IPS DF 19.7 (cell line): ENCODE measurements at regions not wholly inside any gene's neighbourhood (a gene's known extent, or its start where the extent isn't known, plus 50 kb on each side); places are given as distances from the start of the nearest gene placed in this dataset.
"Not testable (repeated sequence)": the region's sequence is repeated elsewhere in the genome, so short reads cannot be mapped to it uniquely, and the experiment has no call there.

ENCODE experiments used
- DNase-seq: peaks from one replicate; pipeline ENCODE4 v3.0.0-alpha.2; 2013; ENCODE audit warnings: low read depth, low spot score

DNA sequence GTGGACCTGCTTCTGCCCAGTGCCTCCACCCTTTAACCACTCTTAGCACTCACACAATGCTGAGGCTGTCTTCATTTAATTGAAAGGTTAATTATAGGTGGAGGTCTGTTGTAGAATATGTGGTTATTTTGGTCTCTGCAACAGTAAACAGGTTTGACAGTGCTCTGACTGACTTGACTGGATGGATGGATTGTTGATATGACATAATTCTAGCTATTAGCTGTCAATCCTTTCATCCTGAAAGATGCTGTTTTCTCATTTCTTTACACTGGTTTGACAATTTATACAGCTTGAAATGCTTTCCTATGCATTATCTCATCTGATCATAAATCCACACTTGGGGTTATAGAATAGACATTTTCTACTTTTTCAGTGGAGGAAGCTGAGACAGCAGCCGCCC is 210.7 kb downstream of the CDH26 start:
- no peak for DNase-seq

DNA sequence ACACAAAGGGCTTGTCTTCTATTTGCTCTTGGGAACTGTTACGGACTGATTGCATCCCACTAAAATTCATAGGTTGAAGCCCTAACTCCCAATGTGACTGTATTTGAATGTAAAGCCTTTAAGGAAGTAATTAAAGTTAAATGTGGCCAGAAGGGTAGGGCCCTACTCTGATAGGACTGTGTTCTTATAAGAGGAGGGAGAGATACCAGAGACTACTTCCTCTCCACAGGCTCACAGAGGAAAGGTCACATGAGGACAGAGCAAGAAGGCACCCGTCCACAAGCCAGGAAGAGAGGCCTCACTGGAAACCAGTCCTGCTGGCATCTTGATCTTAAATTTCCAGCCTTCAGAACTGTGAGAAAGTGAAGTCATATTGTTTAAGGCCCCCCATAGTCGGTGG is 211.9 kb downstream of the CDH26 start:
- no peak for DNase-seq

DNA sequence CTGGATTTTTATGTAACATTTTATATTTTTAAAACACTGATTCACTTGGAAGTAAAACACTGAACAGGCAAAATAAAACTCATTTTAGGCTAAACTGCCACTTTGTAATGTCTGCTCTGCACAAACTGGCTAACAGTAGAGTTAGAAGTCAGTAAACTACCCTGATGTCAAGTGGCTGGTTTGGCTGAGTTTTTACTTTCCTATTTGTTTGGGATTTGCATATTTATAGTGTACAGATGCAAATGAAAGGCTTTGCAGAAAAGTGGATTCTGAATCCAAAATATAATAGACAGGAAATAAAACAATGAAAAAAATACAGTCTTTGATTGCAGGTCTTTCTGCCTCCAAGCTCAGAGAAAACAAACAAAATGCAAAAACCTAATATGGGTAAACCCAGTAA is 213.1 kb downstream of the CDH26 start:
- no peak for DNase-seq

DNA sequence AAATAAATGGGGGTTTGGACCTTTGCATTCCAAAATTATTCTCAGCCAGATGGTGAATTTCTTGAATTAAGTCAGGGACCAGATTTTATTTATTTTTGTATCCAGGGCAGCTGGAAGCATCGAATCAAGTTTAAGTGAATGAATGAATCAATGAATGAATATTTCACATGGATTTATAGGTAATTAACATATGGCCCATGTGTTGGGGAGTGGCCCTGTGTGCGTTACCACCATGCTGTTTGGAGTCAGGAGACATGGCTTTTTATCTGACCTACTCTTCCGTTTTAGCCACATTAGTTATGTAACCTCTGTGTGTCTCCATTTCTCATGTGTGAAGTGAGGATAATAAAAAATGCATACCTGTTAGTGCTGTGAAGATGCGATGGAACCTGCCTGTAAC is 213.5 kb downstream of the CDH26 start:
- no peak for DNase-seq

DNA sequence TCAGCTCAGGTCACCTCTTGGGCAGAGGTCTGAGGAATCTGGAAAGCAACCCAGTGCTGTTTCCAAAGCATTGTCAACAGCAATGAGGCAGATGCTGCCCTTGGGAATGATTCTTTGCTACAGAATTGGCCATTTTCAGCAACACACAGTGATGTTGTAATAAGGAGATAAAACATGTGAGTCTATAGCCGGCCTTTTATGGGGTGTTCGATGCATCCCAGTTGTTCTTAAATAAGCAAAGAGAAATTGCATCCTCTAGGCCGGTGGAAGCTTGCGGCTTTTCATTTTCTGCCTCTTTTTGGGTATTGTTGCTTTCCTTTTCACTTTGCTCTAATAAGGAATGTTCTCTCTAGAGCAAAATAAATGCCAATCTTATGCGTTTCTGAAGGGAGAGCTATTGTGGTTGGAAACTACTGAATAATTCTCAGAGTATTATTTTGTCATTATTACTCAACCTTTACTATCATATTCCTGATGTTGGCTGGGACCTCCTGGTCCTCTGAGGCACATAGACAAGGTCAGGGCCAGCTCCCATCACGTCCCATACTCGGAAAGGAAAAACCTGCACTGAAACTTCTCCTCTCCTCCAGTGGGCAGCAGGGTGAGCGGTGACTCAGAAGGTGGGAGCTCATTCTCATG is 214.2 kb downstream of the CDH26 start:
- no peak for DNase-seq

DNA sequence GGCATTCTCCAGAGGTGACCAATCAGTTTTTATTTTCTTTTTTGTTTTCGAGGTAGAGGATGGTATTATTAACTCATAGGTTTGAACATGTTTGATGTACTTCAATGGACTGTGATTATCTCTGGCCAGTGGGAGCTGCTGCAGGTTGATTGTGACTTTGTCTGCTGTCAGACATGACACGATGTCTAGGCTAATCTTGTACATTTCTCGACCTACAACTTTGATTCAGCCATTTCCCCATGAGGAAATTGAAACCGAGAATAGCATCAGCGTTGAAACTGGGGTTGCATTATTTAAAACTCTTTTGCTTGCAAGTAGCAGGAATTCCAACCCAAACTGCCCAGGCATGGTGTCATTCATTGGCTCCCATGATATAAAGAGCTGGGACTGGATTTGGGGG is 218.9 kb downstream of the CDH26 start:
- DNase-seq = no peak

DNA sequence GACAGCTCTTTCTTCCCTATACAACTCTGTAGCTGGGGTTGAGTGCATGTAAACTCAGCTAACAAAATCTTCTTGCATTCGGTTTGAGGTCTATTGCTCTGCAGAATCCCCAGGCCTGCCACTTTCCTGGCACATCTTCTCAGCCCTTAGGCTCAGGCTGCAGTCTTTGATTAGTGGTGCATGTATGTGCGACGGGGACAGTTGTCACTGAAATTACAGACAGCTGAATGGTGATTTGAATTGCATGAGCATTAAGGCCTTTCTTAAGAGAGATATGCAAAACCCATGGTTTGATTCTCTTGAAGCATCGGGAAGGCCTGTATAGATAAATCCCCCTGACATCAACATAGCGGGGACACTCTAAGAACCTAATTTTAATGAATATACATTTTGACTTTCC is 222.8 kb downstream of the CDH26 start:
- no peak for DNase-seq

DNA sequence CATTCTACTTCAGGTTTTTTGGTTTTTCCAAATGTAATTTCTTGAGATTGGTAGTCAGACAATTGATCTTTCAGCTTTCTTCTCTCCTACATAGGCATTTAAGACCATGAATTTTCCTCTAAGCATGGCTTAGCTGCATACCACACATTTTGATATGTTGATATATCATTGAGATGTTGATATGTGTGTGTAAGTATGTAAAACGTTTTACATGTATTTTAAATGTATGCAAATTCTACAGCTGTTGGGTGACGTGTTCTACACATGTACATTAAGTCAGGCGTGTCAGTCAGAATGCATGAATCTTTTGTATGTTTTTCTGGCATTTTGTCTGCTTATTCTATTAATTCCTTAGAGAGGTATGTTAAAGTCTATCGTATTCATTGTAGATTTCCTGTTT is 228.2 kb downstream of the CDH26 start:
- no peak for DNase-seq

DNA sequence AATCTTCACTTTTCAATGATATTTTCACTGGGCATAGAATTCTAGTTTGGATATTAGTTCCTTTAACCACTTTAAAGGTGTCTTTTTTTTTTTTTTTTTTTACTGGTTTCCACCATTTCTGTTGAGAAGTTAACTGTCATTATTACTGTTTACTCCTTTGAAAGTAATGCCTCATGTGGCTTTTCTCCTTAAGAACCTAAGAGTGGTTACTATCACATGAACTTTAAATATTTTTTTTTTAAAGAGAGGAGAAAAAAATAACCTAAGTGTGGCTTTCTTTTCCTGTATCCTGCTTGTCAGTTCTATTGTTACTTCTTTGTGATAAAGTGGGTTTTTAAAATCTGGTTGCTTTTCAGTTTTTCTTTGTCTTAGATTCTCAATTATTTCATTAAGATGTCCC is 229.5 kb downstream of the CDH26 start:
- DNase-seq = no peak

DNA sequence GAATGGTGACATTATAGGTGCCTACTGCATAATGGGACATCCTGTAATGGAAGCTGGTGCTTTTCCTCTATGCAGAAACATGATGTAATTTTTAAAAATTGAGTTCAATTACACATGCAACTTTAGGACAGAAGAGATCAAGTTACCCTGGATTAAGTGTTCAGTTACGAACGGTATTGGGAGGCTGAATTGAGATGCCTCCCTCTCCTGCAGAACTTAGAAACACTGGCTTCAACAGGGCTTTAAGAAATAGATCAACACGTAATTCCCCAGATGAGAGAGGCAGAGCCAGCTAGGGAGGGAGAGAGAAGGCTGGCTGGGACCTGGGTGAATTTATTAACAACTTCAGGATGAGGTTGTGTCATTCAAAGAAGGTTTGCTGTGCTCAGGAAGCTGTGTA is 232.8 kb downstream of the CDH26 start:
- no peak for DNase-seq

DNA sequence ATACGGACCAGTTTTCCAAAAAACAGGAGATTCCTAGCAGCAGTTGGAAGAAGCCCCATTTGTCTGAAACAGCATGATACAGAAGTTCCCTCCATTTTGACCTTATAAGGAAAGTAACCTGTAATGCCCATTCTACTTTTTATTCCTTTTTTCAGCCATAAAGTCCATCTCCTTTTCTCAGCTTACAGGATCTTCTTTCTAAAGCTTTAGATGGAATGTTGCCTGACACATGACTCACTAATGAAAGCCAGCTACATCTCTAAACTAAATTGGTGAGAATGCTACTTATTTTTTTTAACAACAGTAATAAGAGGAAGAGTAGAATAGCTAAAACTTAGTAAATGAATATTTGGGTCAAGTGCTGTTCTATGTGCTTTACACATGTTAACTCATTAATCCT is 234.1 kb downstream of the CDH26 start:
- DNase-seq = no peak

DNA sequence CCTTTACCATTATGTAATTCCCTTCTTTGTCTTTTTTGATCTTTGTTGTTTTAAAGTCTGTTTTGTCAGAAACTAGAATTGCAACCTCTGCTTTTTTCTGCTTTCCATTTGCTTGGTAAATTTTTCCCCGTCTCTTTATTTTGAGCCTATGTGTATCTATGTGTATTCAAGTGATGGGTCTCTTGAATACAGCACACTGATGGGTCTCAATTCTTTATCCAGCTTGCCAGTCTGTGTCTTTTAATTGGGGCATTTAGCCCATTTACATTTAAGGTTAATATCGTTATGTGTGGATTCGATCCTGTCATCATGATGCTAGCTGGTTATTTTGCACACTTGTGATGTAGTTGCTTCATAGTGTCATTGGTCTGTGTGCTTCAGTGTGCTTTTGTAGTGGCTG is 240.9 kb downstream of the CDH26 start:
- DNase-seq = not testable (repeated sequence)

DNA sequence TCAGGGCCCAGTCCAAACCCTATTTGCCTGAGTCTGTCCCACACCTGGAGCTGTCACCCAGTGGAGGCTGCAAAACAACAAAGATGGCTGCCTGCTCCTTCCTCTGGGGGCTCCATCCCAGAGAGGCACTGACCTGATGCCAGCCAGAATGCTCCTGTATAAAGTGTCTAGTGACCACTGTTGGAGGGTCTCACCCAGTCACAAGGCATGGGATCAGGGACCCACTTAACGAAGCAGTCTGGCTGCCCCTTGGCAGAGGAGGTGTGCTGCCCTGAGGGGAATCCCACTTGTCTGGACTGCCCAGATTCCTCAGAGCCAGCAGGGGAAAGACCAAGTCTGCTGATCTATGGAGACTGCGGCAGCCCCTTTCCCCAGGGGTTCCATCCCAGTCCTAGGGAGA is 241.6 kb downstream of the CDH26 start:
- no peak for DNase-seq

DNA sequence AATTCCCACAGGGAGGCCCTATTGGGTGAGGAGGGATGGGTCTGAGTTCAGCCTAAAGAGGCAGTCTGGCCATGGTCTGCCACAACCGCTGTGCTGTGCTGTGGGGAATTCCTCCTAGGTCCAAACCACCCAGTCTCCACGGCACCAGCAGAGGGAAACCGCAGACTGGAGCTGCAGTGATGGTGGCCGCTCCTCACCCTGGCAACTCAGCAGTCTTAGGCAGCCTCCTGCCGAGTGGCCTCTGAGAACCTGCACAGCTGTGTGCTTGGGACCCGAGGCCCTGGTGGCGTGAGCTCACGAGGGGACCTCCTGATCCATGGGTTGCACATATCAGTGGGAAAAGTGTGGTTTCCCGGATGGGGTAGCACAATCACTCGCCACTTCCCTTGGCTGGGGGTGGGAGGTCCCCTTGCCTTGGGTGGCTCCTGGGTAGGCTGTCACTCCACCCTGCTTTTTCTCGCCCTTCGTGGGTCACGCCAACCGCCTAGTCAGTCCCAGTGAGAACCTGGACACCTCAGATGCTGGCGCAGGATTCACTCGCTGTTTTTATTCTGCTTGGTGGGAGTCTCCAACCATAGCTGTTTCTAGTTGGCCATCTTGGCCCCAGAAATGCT is 242.2 kb downstream of the CDH26 start:
- no peak for DNase-seq

DNA sequence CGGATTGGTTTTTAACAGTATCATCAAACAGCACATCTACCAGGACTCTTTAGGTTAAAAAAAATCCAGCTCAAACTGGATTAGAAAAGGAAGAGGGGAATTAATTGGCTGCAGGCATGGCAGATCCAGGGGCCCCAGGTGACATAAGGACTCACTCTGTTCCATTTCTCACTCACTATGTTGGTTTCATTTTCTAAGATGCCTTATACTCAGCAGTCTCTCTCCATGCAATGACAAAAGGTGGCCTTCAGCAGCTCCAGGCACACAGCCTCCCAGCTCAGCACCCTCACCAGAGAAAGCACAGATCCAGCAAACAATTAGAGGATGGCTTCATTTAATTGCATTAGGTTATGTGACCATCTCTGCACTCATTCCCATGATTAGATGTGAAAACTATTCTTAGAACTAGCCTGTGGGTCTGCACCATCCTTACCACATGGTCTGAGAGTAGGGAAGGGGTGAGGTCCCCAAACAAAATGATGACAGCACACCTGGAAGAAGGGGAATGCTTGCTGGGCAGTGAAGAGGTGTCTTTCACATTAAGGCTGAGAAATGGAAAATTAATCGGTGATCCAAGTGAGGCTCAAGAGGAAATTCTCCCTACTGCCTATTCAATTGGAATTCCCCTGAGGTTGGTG is 243.1 kb downstream of the CDH26 start:
- no peak for DNase-seq

DNA sequence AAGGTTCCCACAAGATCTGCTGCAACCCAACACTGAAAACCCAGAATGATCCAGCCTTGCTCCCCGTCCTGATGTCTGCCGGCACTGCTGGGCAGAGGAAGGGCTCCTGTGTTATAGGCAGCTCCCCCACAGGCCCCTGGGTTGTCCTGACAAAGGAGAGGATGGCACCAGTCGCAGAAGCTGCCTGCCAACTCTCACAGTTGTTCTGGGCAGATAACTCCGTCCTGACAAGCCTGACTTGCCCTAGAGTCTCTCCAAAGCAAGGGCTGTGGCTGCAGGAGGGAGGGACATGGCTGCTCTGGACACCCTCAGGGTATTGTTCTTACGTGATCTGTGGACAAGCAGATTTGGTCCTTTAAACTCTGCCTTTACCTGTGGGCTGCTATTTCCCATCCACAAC is 243.8 kb downstream of the CDH26 start:
- DNase-seq = no peak

DNA sequence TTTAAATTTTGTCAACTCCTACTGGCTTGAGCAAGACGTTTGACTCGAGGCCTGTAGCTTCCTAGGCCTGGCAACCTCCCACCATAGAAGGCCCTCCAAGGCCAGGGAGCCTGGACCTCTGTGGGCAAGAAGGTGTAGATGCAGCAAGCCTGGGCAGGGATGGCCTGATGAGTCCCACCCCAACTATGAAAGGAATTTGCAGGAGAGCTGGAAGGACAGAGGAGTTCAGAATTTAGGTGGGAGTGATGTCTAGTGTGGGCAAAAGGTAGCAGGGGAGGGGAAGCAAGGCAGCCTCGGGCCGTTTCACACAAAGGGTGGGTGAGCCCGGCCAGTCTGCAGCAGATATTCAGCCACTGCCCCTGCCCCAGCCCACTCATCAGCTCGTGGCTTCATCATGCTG is 245.2 kb downstream of the CDH26 start:
- DNase-seq = no peak

DNA sequence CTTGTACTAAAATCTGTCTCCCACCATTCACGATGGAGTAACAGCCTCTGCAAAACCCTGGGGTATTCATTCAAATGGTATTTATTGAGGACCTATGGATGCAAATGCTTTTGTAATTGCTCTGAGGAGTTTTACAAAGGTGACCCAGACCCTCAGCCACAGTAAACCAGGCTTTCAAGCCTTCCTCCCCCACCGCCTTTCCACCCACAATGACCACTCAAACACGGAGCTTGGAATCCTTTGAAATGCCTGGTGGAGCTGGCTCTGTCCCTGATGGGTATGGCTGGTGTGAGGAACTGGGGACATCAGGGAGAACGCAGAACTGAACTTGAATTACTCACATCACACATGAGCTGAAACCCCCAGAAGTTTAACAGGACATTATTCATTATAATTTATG is 246.4 kb downstream of the CDH26 start:
- no peak for DNase-seq

DNA sequence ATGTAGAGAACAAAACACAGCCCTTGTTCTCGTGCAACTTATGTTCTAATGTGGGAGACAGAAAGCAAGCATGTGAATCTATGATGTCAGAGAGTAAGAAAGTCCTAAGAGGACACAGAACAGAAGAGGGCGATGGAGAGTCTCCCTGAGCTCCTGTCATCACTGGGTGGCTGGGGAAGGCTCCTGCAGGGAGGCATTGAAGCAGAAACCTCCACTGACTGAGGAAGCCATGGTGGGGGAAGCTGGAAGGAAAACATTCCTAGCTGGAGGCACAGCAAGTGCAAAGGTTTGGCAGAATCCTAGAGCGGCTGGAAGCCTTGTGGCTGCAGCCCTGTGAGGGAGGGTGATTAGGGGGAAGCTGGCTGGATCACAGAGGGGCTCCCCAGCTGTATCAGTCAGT is 248.0 kb downstream of the CDH26 start:
- DNase-seq = peak; percentile 48

DNA sequence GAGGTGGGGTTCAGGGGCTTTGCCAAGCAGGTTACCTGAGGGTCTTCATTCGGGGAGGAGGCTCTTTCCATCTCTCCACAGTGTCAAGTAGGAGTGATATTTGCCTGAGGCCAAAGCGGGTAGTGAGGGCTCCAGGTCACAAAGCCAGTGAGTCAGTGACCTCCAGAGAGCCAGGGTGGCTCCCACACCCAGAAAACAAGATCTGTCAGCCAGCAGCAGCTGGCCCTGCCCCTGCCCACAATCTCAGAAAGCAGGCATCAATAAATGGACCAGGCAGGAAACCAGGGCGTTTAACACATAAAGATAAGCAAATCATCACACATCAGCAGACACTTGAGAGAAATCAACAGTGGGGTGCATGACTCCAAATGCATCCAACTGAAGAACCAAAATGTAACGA is 250.8 kb downstream of the CDH26 start:
- no peak for DNase-seq

DNA sequence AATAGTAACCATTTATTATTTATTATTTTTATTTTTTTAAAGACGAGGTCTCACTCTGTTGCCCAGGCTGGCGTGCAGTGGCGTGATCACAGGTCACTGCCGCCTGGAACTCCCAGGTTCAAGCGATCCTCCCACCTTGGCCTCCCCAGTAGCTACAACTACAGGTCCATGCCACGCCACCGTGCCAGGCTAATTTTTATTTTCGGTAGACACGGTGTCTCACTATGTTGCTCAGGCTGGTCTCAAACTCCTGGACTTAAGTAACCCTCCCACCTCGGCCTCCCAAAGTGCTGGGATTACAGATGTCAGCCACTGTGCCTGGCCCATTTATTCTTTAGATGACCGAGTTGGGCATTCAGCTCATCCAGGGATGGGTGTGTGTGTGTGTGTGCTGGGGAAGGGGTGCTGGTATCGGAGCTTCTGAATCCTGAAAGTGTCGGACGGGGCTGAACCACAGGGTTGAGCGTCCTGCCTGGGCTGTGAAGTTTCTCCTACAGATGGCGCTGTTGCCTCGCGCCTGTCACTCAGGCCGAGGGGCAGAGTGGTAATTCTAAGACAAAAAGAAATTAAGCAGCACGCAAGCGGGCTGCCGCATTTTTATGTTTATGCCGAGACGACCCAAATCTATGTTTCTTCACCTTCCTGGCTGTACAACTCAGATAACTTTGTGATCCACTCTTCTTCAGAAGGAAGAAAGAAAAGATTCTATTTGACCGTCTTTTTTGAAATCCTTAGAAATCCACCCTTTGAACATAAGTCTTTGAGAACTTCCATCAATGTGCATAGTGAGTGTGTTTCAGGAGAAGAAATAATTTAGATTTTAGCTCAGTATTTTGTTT is 252.8 kb downstream of the CDH26 start:
- peak; percentile 28 for DNase-seq

DNA sequence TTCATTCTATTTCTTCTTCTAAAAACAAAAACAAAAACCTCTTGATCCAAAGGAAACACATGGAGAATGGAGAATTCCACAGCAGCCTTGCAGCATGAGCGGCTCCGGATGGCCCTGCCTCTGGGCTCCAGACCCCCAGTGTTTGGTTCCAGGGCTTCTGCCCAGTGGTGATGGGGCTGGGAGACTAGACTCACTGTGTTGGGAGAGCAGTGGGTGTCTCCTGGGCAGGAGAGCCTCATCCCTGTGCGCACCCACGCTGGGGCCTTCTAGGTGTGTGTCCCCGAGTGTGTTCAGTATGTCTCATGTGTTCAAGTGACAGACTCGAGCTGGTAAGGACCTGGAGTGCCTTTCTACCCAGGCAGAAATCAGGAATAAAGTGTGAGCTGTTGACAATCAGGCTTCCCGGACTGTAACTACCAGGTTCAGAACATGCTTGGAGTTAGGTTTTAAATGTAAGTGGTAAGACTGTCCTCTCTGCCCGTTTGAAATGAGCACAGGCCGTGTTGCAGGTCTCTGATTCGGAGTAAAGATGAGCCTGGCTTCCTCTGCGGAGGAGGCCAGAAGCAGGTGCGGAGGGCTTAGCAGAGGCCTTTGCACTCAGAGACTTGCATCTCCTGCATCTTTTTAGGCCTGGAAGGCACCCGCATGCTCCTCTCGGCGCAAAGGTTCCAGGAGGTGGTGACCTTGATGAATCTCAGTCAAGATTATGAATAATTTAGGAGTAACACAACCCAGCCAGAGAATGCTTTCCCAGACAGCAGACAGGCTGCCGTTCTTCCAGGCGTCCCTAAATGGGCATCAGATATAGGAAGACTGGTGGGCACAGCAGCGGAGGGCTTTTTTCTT is 253.6 kb downstream of the CDH26 start:
- DNase-seq = no peak
